Stimulated activated CD4-positive, alpha-beta T cell treated with anti-CD3 and anti-CD28 coated beads, Interleukin-1b, Interleukin-23, amount 100 ng/mL, for 1 hour (primary cell): ENCODE measurements at regions not wholly inside any gene's neighbourhood (a gene's known extent, or its start where the extent isn't known, plus 50 kb on each side); places are given as distances from the start of the nearest gene placed in this dataset.
"Not testable (repeated sequence)": the region's sequence is repeated elsewhere in the genome, so short reads cannot be mapped to it uniquely, and the experiment has no call there.

Source experiments
- DNase-seq, 2 donors: peaks; one replicate each; pipeline ENCODE4 v3.0.0-alpha.2; 2020; ENCODE audit warnings: low read depth in 2 of 2

GRCh38 chr3:153830552-153830951 is 290.6 kb upstream of the ARHGEF26 start:
- DNase-seq = no peak

- no peak for DNase-seq
Observed at GRCh38 chr3:153835540-153835939, 285.6 kb upstream of the ARHGEF26 start.

DNA sequence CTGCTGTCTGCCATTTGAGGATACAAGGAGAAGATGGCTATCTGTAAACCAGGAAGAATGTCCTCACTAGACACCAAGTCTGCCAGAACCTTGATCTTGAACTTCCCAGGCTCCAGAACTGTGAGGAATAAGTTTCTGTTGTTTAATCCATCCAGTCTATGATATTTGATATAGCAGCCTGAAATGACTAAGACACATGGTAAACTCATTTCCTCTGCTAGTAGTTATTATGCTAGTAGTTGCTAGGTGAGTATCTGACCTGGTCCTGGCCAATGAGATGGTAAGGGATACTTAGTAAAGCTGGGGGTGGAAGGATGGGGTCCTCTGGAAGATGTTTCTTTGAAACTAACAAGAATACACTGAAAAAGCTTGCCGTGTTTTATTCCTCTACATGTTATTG is 280.7 kb upstream of the ARHGEF26 start:
- no peak for DNase-seq

DNA sequence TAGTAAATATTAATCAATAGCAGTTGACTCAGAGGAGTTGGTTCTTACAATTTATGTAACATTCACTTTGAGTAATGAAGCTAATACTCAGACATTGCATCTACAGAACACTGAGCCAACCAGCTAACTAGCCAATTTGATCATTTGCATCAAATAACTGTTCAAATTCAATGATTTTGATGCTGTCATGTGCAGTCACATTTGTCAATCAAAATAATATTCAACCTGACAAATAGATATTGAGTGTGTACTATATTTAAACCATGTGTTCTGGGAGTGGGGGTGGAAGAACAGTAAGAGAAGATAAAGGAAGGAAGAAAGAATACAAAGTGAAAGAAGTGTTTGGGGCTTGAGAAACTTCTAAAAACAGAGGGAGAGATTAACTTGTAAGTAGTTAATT is 277.2 kb upstream of the ARHGEF26 start:
- no peak for DNase-seq

- DNase-seq = no peak
Observed at GRCh38 chr3:153845311-153845710, 275.9 kb upstream of the ARHGEF26 start.

GRCh38 chr3:153848702-153849101 is 272.5 kb upstream of the ARHGEF26 start:
- DNase-seq = no peak

DNA sequence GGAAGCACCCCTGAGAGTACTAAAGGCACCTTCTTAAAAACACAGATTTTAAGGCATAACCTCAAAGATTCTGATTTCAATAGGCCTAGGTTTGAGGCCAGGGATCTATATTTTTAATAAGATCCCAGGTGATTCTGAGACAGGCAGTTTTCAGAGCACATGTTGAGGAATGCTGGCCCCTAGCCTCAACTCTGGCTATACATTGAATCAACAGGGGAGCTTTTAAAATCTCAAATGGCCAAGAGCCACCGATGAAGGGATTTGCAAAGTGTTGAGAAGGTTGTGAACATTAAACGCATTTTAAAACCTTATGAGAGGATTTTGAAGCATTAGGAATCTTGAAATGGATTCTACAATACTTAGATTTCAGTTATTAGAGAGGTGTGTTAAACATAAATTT is 268.8 kb upstream of the ARHGEF26 start:
- no peak for DNase-seq

- no peak for DNase-seq
Observed at GRCh38 chr3:153853163-153853562, 268.0 kb upstream of the ARHGEF26 start.

DNA sequence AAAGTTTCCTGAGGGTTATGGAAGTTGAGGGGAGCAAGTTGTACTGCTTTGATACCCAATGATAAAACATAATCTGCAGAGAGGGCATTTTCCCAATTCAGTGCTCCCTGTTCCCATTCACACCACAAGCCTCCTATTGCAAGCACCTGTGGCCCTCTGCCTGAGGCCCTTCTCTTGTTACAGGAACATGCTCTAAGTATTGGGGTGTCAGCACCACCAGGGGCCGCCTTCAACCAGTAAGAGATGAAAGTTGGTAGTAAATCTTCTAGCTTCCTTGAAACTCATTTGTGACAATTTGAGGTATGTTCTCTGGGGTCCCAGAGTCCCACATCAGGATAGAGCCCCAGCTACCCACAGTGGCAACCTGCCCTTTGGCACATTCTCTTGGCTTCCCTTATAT is 265.4 kb upstream of the ARHGEF26 start:
- DNase-seq = no peak

GRCh38 chr3:153856932-153857331 is 264.3 kb upstream of the ARHGEF26 start:
- no peak for DNase-seq

DNA sequence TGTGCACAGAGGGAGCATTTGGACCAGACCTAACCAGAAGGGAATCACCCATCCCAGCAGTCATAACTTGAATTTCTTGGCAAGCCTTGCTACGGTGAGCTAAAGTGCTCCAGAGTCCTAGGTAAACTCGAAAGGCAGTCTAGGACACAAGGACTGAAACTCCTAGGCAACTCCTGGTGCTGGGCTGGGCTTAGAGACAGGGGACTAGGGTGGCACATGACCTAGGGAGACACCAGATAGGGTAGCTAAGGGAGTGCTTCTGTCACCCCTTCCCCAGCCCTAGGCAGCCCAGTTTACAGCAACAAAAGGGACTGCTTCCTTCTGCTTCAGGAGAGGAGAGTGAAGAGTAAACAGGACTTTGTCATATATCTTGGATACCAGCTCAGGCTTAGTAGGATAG is 256.4 kb upstream of the ARHGEF26 start:
- DNase-seq = no peak

DNA sequence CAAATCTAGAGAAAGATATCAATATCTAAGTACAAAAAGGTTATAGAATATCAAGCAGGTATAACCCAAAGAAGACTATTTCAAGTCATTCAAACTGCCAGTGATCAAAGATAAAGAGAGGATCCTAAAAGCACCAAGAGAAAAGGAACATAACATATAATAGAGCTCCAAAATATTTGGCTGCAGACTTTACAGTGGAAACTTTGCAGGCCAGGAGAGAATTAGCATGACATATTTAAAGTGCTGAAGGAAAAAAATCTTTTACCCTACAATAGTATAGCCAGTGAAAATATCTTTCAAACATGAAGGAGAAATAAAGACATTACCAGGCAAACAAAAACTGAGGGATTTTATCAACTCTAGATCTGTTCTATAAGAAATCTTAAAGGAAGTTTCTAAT is 254.3 kb upstream of the ARHGEF26 start:
- no peak for DNase-seq

DNA sequence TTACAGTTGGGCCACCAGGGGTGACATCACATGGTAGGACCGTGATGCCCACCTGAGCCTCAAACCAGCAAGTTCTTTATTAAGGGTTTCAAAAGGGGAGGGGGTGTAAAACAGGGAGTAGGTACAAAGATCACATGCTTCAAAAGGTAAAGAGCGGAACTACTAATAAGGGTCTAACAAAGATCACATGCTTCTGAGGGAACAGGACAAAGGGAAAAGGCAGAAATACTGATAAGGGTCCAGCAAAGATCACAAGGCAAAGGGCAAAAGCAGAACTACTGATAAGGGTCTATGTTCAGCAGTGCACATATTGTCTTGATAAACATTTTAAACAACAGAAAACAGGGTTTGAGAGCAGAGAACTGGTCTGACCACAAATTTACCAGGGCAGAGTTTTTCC is 246.8 kb upstream of the ARHGEF26 start:
- not testable (repeated sequence) for DNase-seq

DNA sequence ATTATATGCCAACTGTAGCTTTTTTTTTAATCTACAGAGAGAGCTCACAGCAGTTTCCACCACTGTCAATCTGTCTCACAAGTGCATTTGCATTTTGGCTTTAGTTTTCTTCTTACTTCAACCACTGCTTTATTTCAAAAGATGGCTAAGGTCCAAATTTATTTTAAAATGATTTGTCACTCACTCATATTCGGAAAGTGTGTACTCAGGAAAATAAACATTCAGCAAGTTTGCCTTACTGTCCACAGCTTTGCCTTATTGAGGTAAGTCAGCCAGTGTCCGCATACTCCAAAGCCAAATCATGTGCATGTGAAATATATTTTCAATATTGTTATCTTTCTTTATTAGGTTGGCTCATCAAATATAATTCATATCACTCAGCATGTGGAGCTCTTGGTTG is 240.7 kb upstream of the ARHGEF26 start:
- DNase-seq = no peak

DNA sequence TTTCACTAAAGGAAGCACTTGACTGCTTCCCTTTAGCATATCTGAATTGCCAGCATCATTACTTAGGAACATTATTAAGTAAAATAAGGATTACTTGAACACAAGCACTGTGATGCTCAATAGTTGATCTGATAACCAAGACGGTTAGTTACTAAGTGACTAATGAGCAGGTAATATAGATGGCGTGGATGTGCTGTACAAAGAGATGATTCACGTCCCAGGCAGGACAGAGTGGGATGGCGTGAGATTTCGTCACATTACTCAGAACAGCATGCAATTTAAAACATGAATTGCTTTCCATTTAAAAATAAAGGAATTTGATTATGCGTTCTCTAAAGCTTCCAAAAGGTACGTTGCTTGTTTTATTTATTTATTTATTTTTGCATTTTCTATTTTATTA is 240.0 kb upstream of the ARHGEF26 start:
- no peak for DNase-seq

DNA sequence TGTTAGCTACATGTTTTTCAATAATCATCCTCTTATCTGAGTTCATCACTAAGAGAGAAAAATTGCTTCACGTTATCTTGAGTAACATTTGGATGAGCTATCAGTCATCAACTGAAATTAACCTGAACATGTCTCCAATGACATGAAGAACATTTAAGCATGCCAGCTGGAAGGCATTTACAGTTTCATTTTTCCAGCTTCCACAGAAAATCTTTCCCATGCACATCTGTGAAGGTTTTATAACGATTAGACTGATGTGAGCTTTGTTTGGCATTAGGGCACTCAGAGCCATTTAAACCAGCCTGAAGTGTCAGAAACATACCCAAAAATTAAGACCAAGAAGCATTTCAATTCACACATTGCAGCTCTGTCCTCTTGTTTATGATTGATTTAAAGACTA is 235.8 kb upstream of the ARHGEF26 start:
- no peak for DNase-seq

DNA sequence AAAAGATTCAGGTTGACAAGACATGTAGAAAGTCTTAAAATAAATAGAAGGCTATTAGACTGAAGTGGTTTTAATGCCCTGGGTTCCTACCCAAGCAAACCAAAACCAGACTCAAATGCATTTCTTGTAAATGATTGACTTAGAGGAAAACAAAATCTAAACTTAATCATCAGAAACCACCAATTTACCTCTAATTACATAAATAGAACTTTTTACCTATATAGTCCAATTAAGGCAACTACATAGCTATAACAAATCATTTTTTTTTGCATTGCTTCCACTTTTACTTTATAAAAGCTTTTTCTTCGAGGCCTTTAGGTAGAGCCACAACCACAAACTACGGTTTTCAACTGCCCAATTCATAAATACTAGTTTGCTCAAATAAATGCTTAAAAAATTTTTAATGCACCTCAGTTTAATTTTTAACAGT is 231.3 kb upstream of the ARHGEF26 start:
- no peak for DNase-seq

DNA sequence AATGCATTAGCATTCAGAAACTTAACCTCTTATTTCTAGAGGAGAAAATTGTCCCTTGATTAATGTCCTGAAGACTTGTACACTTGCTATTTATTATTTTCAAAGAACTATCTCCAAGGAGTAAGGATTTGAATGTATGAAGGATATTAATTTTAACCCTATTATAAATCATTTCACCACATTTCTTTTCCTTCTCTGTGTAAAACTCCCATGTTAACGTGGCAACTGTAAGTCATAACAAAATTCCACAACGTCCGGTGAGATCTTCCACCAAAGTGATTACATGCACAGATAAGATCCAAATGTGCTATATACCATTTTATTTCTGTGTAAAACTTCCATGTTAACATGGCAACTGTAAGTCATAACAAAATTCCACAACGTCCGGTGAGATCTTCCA is 229.1 kb upstream of the ARHGEF26 start:
- DNase-seq = no peak

GRCh38 chr3:153894857-153895256 is 226.3 kb upstream of the ARHGEF26 start:
- DNase-seq = no peak

- DNase-seq = no peak
Observed at GRCh38 chr3:153896197-153896596, 225.0 kb upstream of the ARHGEF26 start.

DNA sequence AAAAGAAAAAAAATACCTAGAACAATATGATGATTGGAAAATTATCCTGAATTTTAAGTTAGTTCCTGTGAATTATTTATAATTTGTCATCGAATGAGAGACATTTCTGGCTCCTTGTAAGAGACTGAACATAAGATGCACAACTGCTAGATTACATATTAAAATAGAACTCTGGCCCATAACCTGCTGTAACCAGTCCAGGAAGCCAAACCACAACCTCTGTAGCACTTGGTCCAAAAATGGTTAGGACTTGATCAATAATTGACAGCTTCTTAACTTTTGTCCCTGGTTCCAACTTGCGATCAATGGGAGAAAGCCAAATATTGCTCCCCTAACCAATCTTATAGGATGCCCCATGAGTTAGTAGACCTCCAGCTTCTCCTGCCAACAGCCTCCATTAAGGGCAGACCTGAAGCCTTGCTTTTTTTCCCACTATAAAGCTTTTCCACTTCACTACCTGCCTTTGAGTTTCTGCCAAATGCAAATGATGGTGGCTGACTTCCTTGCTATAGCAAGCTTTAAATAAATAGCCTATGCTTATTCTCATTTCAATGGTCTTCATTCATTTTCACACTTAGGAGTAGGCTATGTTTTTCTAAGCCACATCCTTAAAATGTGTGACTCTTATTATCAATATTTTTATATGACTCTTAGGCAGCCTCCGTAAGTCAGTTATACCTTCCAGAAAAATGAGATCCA is 224.0 kb upstream of the ARHGEF26 start:
- no peak for DNase-seq

DNA sequence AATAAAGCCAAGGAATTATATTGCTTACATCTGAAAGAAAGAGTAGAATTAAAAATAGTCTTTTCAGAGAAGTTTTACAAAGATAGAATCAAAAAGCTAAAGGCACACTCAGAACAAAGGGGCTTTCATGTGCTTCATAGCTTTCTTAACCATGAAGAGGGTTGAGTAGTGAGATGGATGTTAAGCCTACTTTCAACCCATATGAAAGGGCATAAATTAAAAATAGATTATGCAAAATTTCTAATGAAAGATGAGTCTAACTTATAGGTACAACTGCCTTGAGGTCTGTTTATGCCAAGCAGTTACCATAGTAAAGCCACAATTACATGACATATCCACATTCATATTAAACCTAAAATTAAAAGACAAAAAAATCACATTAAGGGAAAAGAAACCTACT is 223.3 kb upstream of the ARHGEF26 start:
- DNase-seq = no peak

GRCh38 chr3:153901152-153901551 is 220.0 kb upstream of the ARHGEF26 start:
- DNase-seq = no peak

DNA sequence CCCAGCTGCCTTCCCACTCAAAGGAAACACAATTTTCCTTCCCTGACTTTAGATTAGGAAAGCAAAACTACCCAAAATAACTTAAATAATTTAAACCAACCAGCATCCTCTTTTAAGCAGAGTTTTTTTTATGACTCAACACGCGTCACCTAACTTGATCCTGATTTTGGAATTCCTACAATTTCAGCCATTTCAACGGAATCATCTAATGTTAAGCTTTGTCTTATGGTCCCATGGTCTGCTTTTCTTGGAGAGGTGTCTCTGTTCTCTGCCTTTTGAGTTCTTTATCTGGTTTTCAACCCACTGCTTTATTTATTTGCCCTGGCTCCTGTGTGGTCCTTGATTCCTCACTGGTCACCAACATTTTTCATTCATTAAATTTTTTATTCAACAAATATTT is 219.2 kb upstream of the ARHGEF26 start:
- no peak for DNase-seq
